ENCODE measurements at regions not wholly inside any gene's neighbourhood (a gene's known extent, or its start where the extent isn't known, plus 50 kb on each side); places are given as distances from the start of the nearest gene placed in this dataset.

DNA sequence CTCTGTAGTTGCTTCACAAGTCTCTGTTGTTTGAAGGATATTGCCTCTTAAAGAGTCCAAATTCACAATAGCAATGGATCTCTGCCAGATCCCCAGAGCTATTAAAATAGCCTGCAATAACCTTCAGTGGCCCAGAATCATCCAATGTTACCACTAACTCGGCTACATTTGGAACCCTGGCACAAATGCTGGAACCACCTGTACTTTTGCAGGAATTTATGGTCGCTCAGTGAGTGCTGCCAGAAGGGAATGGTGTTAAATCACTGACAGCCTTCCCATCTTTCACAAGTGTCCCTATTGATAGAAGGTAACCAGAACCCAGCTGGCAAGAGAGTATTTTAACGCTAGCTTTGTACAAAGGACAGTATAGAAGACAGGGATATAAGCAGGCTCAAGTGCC is 298.8 kb upstream of the PLSCR5 start:
- no peak for DNase-seq (ENCODE audit: low spot score)

- DNase-seq (ENCODE audit: low spot score), result no peak
Observed at GRCh38 chr3:146899171-146899570, 294.0 kb upstream of the PLSCR5 start.

DNA sequence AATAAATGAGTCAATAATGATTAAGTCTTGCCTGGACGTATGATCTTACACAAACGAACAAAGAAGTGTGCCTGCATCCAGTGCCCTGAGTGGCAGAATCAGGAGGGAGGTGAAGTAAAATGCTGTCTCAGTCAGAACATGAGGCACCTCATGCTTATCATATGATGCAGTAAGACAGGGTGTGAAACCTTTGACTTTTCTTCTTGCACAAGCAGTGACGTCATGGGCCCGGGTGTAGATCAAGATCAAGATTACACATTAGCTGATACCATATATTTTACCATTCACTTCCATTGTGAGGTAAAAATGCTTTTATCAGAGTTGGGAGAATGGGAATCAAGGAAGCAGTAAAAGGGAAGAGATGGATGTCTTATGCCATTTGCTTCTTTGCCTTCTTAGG is 291.6 kb upstream of the PLSCR5 start:
- DNase-seq (ENCODE audit: low spot score), result no peak

DNA sequence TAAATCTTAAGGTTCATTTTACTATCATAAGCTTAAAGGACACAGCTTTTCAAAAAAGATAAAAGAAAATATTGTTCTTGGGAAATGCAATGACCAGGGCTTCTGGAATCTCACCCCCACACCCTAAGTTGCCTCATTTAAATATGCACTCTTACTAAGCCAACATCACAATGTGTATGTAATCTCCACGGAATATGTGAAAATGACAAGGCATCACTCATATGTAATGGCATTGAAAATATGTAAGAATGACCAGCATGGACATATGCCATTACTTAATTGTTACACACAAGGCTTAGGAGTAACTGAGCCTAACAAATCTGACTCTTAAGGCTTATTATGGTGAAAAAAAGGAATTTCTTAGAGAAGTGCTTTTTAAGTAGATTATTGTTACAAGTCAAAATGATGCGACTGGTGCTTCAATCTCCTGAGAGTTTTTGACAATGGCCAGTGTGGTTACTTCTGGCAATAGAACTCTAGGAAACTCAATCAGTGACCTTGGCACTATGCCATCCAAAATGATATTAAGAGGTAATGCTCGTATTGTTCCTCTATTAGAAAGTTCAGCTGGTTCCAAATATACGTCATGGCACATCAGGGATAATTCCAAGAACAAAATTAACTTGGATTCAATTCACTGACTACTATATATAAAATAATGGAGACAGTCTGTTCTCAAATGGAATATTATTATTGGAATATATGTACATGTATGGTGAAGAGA is 290.0 kb upstream of the PLSCR5 start:
- DNase-seq (ENCODE audit: low spot score), result peak; percentile 70

DNA sequence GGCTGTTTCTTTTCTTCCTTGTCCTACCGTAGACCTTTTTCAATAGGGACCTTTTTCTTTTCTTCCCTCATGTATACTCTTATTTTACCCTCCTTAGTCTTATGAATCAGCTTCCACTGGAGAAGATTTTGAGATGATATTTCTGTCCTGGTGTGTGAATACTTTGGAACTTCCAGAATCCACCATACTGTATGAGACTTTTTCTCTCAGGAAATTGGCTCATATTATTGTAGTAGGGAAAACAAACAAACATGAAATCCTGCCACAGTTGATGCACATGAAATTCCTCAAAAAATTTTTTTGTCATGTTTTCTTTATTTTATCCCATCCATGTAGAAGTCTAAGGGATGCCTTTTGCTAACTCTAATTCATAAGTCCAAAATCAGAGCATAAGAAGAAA is 289.3 kb upstream of the PLSCR5 start:
- DNase-seq (ENCODE audit: low spot score), result no peak

DNA sequence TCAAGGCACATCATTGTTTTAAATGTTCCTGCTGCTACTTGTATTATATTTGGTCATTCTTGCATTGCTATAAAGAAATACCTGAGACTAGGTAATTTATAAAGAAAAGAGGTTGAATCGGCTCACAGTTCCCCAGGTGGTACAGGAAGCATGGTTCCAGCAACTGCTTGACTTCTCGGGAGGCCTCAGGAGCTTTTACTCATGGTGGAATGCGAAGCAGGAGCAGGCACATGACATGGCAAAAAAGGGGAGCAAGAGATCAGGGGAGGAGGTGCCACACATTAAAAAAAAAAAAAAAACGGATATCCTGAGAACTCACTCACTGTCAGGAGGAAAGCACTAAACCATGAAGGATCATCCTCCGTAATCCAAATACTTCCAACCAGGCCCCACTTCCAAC is 286.9 kb upstream of the PLSCR5 start:
- DNase-seq (ENCODE audit: low spot score), result no peak

DNA sequence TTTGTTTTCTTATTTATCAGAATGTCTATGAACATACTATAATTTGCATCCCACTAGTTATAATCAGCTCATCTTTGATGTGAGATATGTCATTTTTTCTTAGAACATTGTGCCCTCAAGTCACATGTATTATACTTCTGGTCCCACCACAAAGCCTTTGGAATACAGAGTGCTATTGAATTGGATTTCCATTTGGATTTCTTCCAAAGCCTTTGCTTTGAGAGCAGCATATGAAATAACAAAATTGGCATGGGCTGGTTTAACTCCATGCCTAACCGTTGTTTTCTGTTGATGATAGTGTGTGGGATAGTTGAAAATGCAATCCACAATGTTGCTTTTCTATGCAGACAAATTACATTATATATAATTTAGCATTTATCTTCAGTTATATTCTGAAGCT is 284.5 kb upstream of the PLSCR5 start:
- no peak for DNase-seq (ENCODE audit: low spot score)

DNA sequence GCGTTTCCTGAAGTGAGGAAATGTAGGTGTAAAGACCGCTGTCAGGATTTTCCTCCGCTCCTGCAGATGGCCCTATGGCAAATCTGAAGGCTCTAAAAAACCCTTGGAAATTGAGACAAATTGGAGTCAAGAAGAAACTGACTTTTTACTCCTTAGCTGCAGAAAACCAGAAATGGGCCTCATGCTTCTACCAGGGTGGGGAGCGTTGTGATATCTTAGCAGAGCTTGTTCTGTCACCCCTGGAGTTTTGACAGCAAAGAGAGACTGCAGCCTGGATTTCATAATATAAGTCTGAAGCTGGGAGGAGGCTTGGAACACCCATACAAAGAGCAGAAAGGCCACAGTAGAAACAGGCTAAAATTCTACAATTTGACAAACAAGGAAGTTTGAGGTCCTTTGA is 283.0 kb upstream of the PLSCR5 start:
- no peak for DNase-seq (ENCODE audit: low spot score)

- DNase-seq (ENCODE audit: low spot score), result no peak
Observed at GRCh38 chr3:146884721-146885120, 279.6 kb upstream of the PLSCR5 start.

- no peak for DNase-seq (ENCODE audit: low spot score)
Observed at GRCh38 chr3:146884296-146884695, 279.1 kb upstream of the PLSCR5 start.

GRCh38 chr3:146883288-146883687 is 278.1 kb upstream of the PLSCR5 start:
- DNase-seq (ENCODE audit: low spot score), result no peak

- no peak for DNase-seq (ENCODE audit: low spot score)
Observed at GRCh38 chr3:146881966-146882760, 277.0 kb upstream of the PLSCR5 start.

DNA sequence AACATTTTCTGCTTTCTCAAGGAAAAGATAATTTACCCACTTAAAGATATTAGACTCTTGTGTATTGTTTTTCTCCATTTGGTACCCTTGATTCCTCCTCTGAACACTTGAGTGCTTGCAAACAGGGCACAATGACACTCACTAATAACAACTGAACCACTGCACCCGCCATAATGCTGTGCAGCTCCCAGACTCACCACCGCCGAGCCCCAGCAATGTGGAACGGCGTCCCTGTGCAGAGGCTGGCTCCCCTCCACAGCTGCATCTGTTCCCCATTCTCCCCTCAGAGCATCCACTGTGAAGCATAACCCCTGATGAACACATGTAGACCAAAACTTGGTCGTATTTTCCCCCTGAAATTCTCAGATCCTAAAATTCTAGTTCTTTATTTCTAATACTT is 276.2 kb upstream of the PLSCR5 start:
- DNase-seq (ENCODE audit: low spot score), result no peak

DNA sequence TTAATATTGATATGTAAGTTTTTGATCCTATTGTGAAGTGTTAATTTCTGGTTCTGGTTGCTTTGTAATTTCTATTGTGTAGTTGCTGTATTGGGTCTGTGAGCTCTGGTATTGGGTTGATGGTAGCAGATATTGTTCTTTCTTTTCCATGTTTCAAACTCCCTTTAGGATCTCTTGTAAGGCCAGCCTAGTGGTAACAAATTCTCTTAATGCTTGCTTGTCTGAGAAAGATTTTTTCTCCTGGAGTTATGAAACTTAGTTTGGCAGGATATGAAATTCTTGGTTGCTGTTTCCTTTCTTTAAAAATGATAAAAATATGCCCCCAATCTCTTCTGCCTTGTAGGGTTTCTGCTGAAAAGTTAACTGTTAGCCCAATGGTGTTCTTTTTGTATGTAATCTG is 268.6 kb upstream of the PLSCR5 start:
- no peak for DNase-seq (ENCODE audit: low spot score)

DNA sequence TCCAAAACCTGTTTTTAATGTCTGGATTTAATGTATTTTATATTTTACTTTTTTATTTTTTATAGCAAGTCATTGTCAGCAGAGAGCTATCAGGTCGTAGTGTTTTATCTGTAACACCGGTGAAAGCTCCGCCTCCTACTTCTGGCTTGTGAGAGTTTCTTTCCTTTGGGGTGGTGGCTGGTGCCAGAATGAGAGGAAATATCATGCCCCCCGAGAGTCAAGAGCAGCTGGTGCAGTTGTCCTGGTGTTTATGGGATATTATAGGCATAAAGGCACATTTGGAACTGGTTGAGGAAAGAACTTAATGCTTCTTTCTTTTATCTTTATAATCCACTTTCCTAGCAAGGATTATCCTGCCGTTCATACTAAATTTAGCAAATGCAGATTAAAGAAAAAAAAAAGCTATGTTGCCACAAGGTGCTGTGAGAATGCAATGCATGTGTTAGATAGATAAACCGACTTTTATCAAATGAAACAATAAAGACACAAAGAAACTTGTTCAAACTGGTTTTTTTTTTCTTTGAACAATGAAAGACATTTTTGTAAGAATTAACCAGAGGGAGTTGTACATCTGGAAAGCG is 260.1 kb upstream of the PLSCR5 start:
- no peak for DNase-seq (ENCODE audit: low spot score)

- no peak for DNase-seq (ENCODE audit: low spot score)
Observed at GRCh38 chr3:146861262-146861661, 256.1 kb upstream of the PLSCR5 start.

DNA sequence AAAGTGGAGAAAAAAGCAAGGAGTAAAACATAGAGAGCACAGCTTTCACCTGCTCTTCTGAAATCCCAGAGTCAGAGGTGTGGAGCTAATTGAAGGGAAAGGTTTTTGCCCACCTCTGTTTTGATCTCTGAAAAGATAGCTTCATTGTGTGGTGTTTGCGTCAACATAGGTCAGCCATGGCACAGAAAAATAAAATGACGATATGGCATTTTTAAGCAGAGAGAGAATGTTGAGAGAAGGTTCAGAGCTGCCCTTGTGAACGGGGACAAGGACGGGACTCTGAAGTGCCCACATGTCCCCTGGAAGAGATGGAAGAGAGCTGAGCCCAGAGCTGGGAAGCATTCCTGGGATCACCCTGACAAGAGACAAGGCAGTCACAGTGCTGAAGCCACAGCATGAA is 249.4 kb upstream of the PLSCR5 start:
- DNase-seq (ENCODE audit: low spot score), result no peak

DNA sequence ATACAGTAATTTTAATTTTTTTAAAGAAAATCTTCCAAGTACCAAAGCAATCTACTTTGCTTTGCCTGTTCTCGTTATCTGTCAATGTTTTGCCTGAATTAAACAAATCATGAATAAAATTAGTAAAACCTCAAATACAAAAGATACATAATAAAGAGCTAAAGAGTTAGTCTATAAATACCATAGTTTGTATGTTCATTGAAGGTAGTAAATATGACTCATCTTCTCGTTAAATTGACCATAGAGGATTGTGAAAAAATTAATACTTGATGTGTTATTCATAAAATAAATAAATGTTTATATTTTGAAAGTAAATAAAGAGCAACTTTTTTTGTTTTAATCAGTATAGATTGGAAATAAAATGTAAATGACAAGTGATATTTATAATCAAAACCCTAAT is 246.5 kb upstream of the PLSCR5 start:
- DNase-seq (ENCODE audit: low spot score), result no peak

DNA sequence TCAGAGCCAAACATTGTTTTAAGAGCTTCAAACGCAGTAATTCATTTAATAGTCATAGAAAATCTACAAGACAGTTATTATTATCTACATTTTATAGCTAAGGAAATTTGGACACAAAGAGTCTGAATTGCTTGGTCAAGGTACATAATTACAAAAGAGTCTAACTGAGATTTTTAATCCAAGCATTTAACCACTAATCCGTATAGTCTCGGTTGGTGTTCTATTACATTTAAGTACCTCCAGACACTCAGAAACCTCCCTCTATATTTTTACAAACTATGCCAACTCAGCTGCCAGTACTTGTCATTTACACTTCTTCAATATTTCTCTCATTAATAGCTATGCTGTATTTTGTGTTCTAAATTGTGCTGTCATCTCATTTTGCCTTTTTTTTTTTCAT is 240.2 kb upstream of the PLSCR5 start:
- no peak for DNase-seq (ENCODE audit: low spot score)

DNA sequence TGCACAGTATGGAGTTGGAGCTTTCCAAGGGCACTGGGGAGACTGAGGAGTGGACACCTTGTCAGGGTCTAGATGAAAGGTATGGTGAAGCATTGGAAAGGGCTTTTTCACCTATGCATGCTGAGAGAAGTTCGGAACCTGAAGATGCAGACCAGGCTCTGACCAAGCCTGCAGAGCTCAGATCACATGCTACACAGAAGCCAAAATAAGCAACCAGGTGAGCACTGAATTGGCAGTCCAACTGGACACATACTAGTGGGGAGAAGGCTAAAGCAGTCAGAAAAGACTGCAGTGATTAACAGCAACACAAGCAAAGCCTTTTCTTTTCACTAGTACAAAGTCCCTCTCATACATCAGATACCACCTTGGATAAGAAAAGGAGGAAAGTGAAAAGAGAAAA is 238.3 kb upstream of the PLSCR5 start:
- no peak for DNase-seq (ENCODE audit: low spot score)

- DNase-seq (ENCODE audit: low spot score), result no peak
Observed at GRCh38 chr3:146839727-146840375, 234.7 kb upstream of the PLSCR5 start.

DNA sequence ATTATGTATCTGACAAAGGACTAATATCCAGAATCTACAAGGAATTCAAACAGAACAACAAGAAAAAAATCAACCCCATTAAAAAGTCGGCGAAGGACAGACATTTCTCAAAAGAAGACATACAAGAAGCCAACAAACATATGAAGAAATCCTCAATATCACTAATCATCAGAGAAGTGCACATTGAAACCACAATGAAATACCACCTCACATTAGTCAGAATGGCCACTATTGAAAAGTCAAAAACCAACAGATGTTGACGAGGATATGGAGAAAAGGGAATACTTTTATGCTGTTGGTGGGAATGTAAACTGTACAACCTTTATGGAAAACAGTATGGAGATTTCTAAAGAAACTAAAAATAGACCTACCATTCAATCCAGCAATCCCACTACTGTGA is 233.1 kb upstream of the PLSCR5 start:
- no peak for DNase-seq (ENCODE audit: low spot score)

- DNase-seq (ENCODE audit: low spot score), result no peak
Observed at GRCh38 chr3:146834917-146835316, 229.8 kb upstream of the PLSCR5 start.

Measured in AG08395 (cell line).